H1 (cell line): ENCODE measurements at regions not wholly inside any gene's neighbourhood (a gene's known extent, or its start where the extent isn't known, plus 50 kb on each side); places are given as distances from the start of the nearest gene placed in this dataset.
"Not testable (repeated sequence)": the region's sequence is repeated elsewhere in the genome, so short reads cannot be mapped to it uniquely, and the experiment has no call there.

Experiments
- CTCF ChIA-PET: fragments of 300-600 bp; sonication (Branson Sonifier 250); formaldehyde crosslinking; loops from one replicate; lab custom pipeline; 2021; ENCODE audit not compliant: partially characterized antibody; lab: Charles Lee
- POLR2A ChIA-PET: fragments of 300-600 bp; sonication (Branson Sonifier 250); formaldehyde crosslinking; loops from one replicate; lab custom pipeline; 2021; ENCODE audit warnings: inconsistent platforms; ENCODE audit not compliant: partially characterized antibody; lab: Charles Lee
- DNase-seq, 2 experiments: peaks; one replicate each; pipeline versions ENCODE4 v3.0.0 to v3.0.0-alpha.2; 2010 to 2022; ENCODE audit warnings: low spot score in 2 of 2, low read depth in 1 of 2, mixed read lengths in 1 of 2
- FAIRE-seq: peaks from 2 replicates; lab custom pipeline; 2011; peaks lifted over from hg19 to GRCh38; lab: Jason Lieb, UNC
- H2AFZ ChIP-seq: 2 replicates; pipeline ENCODE4 v1.8.1; 2012; ENCODE audit warnings: low read length, inconsistent platforms
- H2AK5ac ChIP-seq: 2 replicates; pipeline ENCODE4 v1.6.1; 2013; ENCODE audit warnings: low read depth, low read length
- H2BK120ac ChIP-seq: replicated peaks from 2 replicates; pipeline ENCODE3; 2013; ENCODE audit warnings: low read depth, low read length, inconsistent platforms
- H2BK12ac ChIP-seq: 2 replicates; pipeline ENCODE4 v1.6.1; 2013; ENCODE audit warnings: low read depth, low read length
- H2BK15ac ChIP-seq: 2 replicates; pipeline ENCODE4 v1.6.1; 2013; ENCODE audit warnings: low read length
- H2BK20ac ChIP-seq: 2 replicates; pipeline ENCODE4 v1.6.1; 2013; ENCODE audit warnings: low read length
- H2BK5ac ChIP-seq: 2 replicates; pipeline ENCODE4 v1.6.1; 2013; ENCODE audit warnings: low read depth, low read length
- H3K14ac ChIP-seq: 2 replicates; pipeline ENCODE4 v1.6.1; 2013; ENCODE audit warnings: inconsistent platforms; ENCODE audit not compliant: insufficient read length
- H3K18ac ChIP-seq: 2 replicates; pipeline ENCODE4 v1.6.1; 2013; ENCODE audit warnings: low read length; ENCODE audit errors: extremely low read depth
- H3K23ac ChIP-seq: 2 replicates; pipeline ENCODE4 v1.6.1; 2013; ENCODE audit warnings: inconsistent platforms; ENCODE audit not compliant: insufficient read length
- H3K23me2 ChIP-seq: 2 replicates; pipeline ENCODE4 v1.6.1; 2013; ENCODE audit warnings: low read depth, low read length
- H3K27ac ChIP-seq: 2 replicates; pipeline ENCODE4 v1.6.1; 2011; ENCODE audit warnings: low read depth, low read length, inconsistent platforms
- H3K27me3 ChIP-seq, 4 experiments: replicated peaks in 1 of 4; 1 replicate in 1 of 4; 2 replicates in 3 of 4; pipeline versions ENCODE4 v1.6.1 to v1.8.1; 2011 to 2013; ENCODE audit warnings: low read length in 3 of 4, mild to moderate bottlenecking in 3 of 4, inconsistent platforms in 2 of 4, mixed read lengths in 2 of 4, moderate library complexity in 1 of 4; ENCODE audit not compliant: control insufficient read depth in 3 of 4, insufficient read depth in 3 of 4; ENCODE audit errors: extremely low read depth in 1 of 4
- H3K36me3 ChIP-seq, 4 experiments: 2 replicates each; pipeline versions ENCODE4 v1.6.1 to v1.8.1; 2011 to 2013; ENCODE audit warnings: mild to moderate bottlenecking in 4 of 4, low read length in 3 of 4, moderate library complexity in 2 of 4, control low read depth in 1 of 4, inconsistent platforms in 1 of 4; ENCODE audit not compliant: insufficient read depth in 4 of 4, control insufficient read depth in 2 of 4
- H3K4ac ChIP-seq: replicated peaks from 2 replicates; pipeline ENCODE3; 2013; ENCODE audit warnings: low read length, low read depth, mixed read lengths, inconsistent platforms; ENCODE audit not compliant: insufficient read length
- H3K4me1 ChIP-seq, 4 experiments: replicated peaks in 1 of 4; 1 replicate in 1 of 4; 2 replicates in 3 of 4; pipeline versions ENCODE4 v1.6.1 to v1.8.1; 2011 to 2013; ENCODE audit warnings: low read length in 3 of 4, inconsistent platforms in 2 of 4, mixed read lengths in 1 of 4; ENCODE audit not compliant: insufficient read depth in 4 of 4, control insufficient read depth in 3 of 4
- H3K4me2 ChIP-seq, 2 experiments: 2 replicates each; pipeline versions ENCODE4 v1.6.1 to v1.8.1; 2011 to 2013; ENCODE audit warnings: low read depth in 2 of 2, low read length in 2 of 2, control low read depth in 1 of 2, inconsistent platforms in 1 of 2, mild to moderate bottlenecking in 1 of 2; ENCODE audit not compliant: insufficient read depth in 1 of 2
- H3K4me3 ChIP-seq, 4 experiments: fragments of 200-600, 300-600 bp in 1 of 4; sonication (generic), shearing (Covaris generic), sonication (Bioruptor Twin) in 1 of 4; 2 replicates each; pipeline versions ENCODE4 v1.5.1 to v1.8.1; 2011 to 2016; ENCODE audit warnings: low read length in 4 of 4, low read depth in 3 of 4, control low read depth in 2 of 4, inconsistent platforms in 2 of 4, mild to moderate bottlenecking in 2 of 4, mixed read lengths in 1 of 4, moderate library complexity in 1 of 4; ENCODE audit not compliant: insufficient read depth in 2 of 4; ENCODE audit errors: extremely low read depth in 1 of 4
- H3K56ac ChIP-seq: replicated peaks from 2 replicates; pipeline ENCODE3; 2013; ENCODE audit warnings: low read depth, mild to moderate bottlenecking, mixed read lengths, low read length, inconsistent platforms; ENCODE audit not compliant: insufficient read length
- H3K79me1 ChIP-seq: 2 replicates; pipeline ENCODE4 v1.6.1; 2013; ENCODE audit warnings: low read depth, low read length, control low read depth
- H3K79me2 ChIP-seq, 2 experiments: 2 replicates each; pipeline versions ENCODE4 v1.6.1 to v1.8.1; 2012 to 2013; ENCODE audit warnings: low read length in 2 of 2, mild to moderate bottlenecking in 2 of 2, inconsistent platforms in 1 of 2; ENCODE audit not compliant: insufficient read depth in 2 of 2, control insufficient read depth in 1 of 2
- H3K9ac ChIP-seq, 4 experiments: replicated peaks in 1 of 4; 1 replicate in 1 of 4; 2 replicates in 3 of 4; pipeline versions ENCODE4 v1.6.1 to v1.8.1; 2011 to 2013; ENCODE audit warnings: low read depth in 3 of 4, low read length in 3 of 4, control low read depth in 2 of 4, mild to moderate bottlenecking in 2 of 4, moderate library complexity in 2 of 4, inconsistent platforms in 1 of 4; ENCODE audit errors: extremely low read depth in 1 of 4
- H3K9me3 ChIP-seq, 2 experiments: 2 replicates each; pipeline versions ENCODE4 v1.6.1 to v1.8.1; 2012 to 2013; ENCODE audit warnings: mild to moderate bottlenecking in 2 of 2, moderate library complexity in 2 of 2, control low read depth in 1 of 2, inconsistent platforms in 1 of 2, low read depth in 1 of 2, low read length in 1 of 2, mixed read lengths in 1 of 2; ENCODE audit not compliant: insufficient read depth in 2 of 2
- H4K20me1 ChIP-seq, 2 experiments: replicated peaks in 1 of 2; 2 replicates each; pipeline versions ENCODE3 to v1.8.1; 2011 to 2013; ENCODE audit warnings: inconsistent platforms in 2 of 2, low read length in 2 of 2, mild to moderate bottlenecking in 1 of 2; ENCODE audit not compliant: insufficient read depth in 2 of 2, control insufficient read depth in 1 of 2
- H4K5ac ChIP-seq: 2 replicates; pipeline ENCODE4 v1.6.1; 2013; ENCODE audit warnings: low read length, low read depth, mixed read lengths, inconsistent platforms; ENCODE audit not compliant: insufficient read length
- H4K8ac ChIP-seq: 2 replicates; pipeline ENCODE4 v1.8.0; 2013; ENCODE audit warnings: mild to moderate bottlenecking, moderate library complexity, low read length, inconsistent platforms; ENCODE audit not compliant: insufficient read depth; ENCODE audit errors: extremely low read depth
- H4K91ac ChIP-seq: replicated peaks from 2 replicates; pipeline ENCODE3; 2013; ENCODE audit warnings: low read length, mixed read lengths, inconsistent platforms; ENCODE audit not compliant: insufficient read length
- whole genome bisulfite sequencing, 2 experiments: shearing (Covaris generic) in 1 of 2; methylation state at CpG; one replicate each; pipeline versions ENCODE4 v1.1.6 to v1.1.7; 2013 to 2015; ENCODE audit warnings: low lambda C conversion rate in 2 of 2, mixed read lengths in 2 of 2, inconsistent platforms in 1 of 2, low coverage in 1 of 2, missing lambda C conversion rate in 1 of 2; ENCODE audit not compliant: insufficient replicate concordance in 2 of 2, insufficient coverage in 1 of 2, insufficient read length in 1 of 2; ENCODE audit errors: extremely low coverage in 1 of 2, missing lambda C conversion rate in 1 of 2; 5-methylcytosine and 5-hydroxymethylcytosine counted together
- TF ChIP-seq, protein P1 (sequence below), 3 experiments: IDR thresholded peaks; 1 replicate in 2 of 3; 2 replicates in 1 of 3; pipeline versions ENCODE4 v1.5.1 to v1.6.1; 2011; ENCODE audit warnings: low read length in 3 of 3, mild to moderate bottlenecking in 3 of 3, inconsistent platforms in 2 of 3, low read depth in 1 of 3, moderate library complexity in 1 of 3; ENCODE audit not compliant: insufficient read depth in 1 of 3; ENCODE audit errors: control extremely low read depth in 1 of 3

DNA sequence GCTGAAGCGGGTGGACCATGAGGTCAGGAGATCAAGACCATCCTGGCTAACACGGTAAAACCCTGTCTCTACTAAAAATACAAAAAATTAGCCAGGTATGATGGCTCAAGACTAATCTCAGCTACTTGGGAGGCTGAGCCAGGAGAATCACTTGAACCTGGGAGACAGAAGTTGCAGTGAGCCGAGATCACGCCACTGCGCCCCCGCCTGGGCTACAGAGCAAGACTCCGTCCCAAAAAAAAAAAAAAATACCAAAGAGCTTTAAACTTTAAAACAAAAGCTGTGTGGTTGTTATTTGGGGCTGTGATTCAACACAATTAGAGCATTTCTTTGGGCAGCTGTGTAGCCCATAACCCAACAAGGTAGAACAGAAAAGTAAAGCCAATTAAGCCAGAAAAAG, 259.9 kb downstream of the GALC start:
- H3K4me1 ChIP-seq, POLR2A ChIA-PET, H4K5ac ChIP-seq, H4K20me1 ChIP-seq, H4K8ac ChIP-seq, H3K79me1 ChIP-seq, H3K56ac ChIP-seq, FAIRE-seq, H2BK15ac ChIP-seq, H3K4me3 ChIP-seq, DNase-seq, H3K9ac ChIP-seq: not testable (repeated sequence)
- TF ChIP-seq, protein P1, sequence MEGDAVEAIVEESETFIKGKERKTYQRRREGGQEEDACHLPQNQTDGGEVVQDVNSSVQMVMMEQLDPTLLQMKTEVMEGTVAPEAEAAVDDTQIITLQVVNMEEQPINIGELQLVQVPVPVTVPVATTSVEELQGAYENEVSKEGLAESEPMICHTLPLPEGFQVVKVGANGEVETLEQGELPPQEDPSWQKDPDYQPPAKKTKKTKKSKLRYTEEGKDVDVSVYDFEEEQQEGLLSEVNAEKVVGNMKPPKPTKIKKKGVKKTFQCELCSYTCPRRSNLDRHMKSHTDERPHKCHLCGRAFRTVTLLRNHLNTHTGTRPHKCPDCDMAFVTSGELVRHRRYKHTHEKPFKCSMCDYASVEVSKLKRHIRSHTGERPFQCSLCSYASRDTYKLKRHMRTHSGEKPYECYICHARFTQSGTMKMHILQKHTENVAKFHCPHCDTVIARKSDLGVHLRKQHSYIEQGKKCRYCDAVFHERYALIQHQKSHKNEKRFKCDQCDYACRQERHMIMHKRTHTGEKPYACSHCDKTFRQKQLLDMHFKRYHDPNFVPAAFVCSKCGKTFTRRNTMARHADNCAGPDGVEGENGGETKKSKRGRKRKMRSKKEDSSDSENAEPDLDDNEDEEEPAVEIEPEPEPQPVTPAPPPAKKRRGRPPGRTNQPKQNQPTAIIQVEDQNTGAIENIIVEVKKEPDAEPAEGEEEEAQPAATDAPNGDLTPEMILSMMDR (IDR thresholded peaks at IDR 0.05; ENCODE audit: control extremely low read depth in 1 of 3, insufficient read depth in 1 of 3, low read depth in 1 of 3, low read length in 3 of 3): peak in 1 of 3 experiments; percentile 3; a peak in 1 of 4 replicates
- TF ChIP-seq, all 59 proteins: peak for 1; not testable (repeated sequence) for 58
- not testable (repeated sequence) for H2BK5ac ChIP-seq, H2AFZ ChIP-seq, H3K4me2 ChIP-seq, H2AK5ac ChIP-seq, H4K91ac ChIP-seq, H2BK20ac ChIP-seq, H3K14ac ChIP-seq, H3K27me3 ChIP-seq, H3K79me2 ChIP-seq, H3K36me3 ChIP-seq, H3K18ac ChIP-seq, H2BK120ac ChIP-seq, H3K23ac ChIP-seq, H3K4ac ChIP-seq, H3K23me2 ChIP-seq, H3K27ac ChIP-seq, H2BK12ac ChIP-seq
- peaks cover 0 to 10% of the 10 kb centered on the region in 2 experiments; a peak in 2 of 4 replicates for H3K9me3 ChIP-seq
- CTCF ChIA-PET: interaction anchor here (0.6 to 7.9 kb wide), 13 partner anchors 13 to 1809 kb away, joined by 3 to 61 read pairs (median 4); no protein-coding TSS in a partner anchor
- WGBS, 2 experiments: 81% methylated on average over 6 of the region's 7 CpGs; no CpG with 5 or more reads in 1 of the 2 experiments
